Prostate gland (tissue), 2 donors: ENCODE measurements at regions not wholly inside any gene's neighbourhood (a gene's known extent, or its start where the extent isn't known, plus 50 kb on each side); places are given as distances from the start of the nearest gene placed in this dataset.

ENCODE experiments used
- CTCF ChIP-seq, 4 experiments: fragments of 200-600 bp in 2 of 4; fragments of 450-650 bp in 2 of 4; sonication (generic) in 2 of 4; IDR thresholded peaks; 1 replicate in 3 of 4; 2 replicates in 1 of 4; pipeline ENCODE4 v1.5.1; 2016 to 2019; ENCODE audit warnings: antibody characterized with exemption in 4 of 4, mild to moderate bottlenecking in 2 of 4, moderate library complexity in 2 of 4
- POLR2A ChIP-seq: fragments of 450-650 bp; IDR thresholded peaks from one replicate; pipeline ENCODE4 v1.6.1; 2016; ENCODE audit warnings: antibody characterized with exemption, mild to moderate bottlenecking

- no peak for TF ChIP-seq CTCF (IDR thresholded peaks at IDR 0.05)
- no peak for TF ChIP-seq POLR2A
These were observed 109.5 kb upstream of the SPATA13 start for GRCh38 chr13:24050796-24051715.
